NCI-H128 (cell line): ENCODE measurements at regions not wholly inside any gene's neighbourhood (a gene's known extent, or its start where the extent isn't known, plus 50 kb on each side); places are given as distances from the start of the nearest gene placed in this dataset.
"Not testable (repeated sequence)": the region's sequence is repeated elsewhere in the genome, so short reads cannot be mapped to it uniquely, and the experiment has no call there.

Source experiments
- DNase-seq: peaks from one replicate; lab custom pipeline; 2025; ENCODE audit not compliant: unreplicated experiment; lab: John Stamatoyannopoulos, UW

DNA sequence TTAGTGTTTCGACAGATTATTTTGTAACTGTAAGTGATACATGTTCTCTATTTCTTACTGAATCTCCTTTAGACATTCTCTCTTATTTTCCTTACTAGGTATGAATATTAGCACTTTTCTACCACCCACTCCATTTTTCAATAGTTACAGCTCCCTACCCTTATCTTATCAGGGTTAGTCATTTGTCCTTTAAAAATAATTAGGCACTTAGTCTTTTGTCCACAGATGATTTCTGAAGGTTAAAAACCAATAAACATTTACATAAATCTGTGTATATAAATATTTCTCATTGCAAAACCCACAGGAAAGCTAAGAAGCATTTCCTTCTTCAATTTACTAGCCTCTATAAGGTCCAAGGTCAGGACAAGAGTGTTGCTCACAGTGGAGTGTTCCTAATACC lies 624.1 kb upstream of the MIR17HG start:
- DNase-seq, result no peak

DNA sequence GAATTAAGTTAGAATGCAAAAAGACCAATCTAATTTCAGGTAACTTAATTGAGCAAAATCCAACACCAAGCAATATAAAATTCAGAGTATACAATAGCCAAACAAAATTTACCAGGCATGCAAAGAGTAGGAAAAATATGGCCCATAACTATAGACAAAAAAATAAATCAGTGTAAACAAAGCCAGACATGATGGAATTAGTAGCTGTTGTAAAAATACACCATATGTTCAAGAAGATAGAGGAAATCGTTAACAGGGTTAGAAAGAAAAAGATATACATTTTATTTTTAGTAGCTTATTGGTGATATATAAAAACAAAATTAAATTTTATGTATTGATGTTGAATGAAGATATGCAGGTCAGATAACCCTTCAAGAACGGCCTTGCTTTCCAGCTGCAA lies 621.1 kb upstream of the MIR17HG start:
- DNase-seq, result no peak

DNA sequence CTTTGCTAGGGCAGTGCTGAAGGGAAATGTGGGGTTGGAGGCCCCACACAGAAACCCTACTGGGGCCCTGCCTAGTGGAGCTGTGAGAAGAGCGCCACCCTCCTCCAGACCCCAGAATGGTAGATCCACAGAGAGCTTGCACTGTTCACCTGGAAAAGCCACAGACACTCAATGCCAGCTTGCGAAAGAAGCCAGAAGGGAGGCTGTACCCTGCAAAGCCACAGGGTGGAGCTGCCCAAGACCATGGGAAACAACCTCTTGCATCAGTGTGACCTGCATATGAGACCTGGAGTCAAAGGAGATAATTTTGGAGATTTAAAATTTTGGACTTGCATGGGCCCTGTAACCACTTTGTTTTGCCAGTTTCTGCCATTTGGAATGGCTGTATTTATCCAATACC lies 615.4 kb upstream of the MIR17HG start:
- DNase-seq, result no peak

DNA sequence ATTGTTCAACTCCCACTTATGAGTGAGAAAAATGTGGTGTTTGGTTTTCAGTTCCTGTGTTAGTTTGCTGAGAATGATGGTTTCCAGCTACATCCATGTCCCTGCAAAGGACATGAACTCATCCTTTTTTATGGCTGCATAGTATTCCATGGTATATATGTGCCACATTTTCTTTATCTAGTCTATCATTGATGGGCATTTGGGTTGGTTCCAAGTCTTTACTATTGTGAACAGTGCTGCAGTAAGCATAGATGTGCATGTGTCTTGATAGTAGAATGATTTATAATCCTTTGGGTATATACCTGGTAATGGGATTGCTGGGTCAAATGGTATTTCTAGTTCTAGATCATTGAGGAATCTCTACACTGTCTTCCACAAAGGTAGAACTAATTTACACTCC lies 613.0 kb upstream of the MIR17HG start:
- DNase-seq, result not testable (repeated sequence)

DNA sequence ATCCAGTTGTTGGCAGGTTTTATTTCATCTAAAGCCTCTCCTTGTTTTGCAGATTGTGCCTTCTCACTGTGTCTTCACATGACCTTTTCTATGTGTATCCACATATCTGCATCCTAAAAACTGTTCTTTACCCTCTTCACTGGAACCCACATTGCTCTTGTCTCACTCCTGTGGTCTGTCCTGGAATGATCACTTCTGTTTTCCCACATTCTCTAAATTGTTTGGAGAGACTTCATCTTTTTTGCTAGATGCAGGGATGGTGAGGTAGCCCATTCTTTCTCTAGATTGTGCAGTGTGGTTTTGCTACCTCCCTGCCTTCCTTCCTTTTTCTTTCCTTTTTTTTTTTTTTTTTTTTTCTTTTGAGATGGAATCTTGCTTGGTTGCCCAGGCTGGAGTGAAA lies 608.6 kb upstream of the MIR17HG start:
- no peak for DNase-seq

DNA sequence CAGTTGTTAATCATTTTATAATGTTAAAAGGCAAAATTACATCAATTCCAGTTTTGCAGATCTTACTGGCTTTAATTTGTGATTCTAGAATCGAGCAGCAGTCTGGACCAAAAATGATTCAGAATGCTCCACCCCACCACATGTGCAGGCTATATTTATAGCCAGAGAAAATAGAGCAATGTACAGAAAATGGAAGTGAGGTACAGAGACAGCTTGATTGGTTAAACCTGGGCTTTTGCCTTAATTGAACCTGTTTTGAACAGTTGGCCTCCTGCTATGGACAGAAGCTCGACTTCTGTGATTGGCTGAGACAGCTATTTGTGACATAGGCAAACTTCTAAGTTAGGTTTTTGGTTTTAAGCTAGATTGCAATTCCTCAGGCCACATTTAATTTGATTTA lies 607.4 kb upstream of the MIR17HG start:
- no peak for DNase-seq

DNA sequence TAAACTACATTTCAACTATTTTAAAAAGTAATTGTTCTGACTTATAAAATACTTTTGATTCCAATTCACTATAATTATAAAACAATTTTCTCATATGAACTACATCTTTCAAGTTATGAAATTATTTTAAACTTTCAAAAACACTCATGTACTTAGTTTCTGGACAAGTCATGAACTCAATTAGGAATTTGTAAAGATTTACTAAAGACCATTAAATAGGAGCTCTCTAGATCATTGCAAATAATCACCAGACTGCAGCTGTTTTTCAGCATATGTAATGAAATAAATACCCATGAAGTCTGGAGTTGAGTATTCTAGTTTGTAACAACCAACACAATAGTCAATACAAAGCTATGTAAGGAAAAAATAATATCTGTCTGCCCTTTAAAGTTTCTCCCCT lies 605.1 kb upstream of the MIR17HG start:
- no peak for DNase-seq

DNA sequence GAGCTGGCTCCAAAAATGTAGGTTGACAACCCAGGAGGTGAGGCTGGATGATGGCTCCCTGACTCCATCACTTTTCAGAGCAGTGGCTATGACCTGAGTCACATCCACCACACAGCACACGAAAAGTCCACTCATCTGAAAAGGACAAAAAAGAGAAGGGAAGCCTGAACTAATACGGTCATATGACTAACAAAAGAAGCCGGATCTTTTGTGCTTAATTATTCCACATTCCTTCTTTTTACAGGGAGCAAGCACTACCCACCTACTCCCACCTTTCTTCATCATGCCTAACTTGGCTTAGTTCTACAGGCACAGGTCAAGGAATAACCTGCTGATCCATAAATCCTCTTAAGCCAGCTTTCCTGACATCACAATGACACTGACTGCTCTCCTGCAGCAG lies 601.3 kb upstream of the MIR17HG start:
- DNase-seq, result no peak

DNA sequence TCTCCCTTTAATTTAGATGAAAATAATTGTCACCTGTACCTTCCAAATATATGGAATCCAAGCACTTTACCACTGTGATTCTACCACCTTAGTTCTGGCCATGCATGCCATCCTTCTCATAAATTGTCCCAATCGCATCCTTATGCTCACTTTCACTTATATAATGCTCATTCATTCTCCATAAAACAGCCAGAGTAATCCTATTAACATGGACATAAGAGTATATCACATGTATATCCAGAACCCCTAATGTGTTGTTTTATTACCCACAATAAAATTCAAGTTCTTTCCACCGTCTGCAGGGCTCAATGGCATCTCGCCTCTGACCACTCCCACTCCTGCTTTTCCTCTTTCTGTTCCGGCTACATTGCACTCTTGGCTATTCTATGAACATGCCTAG lies 597.5 kb upstream of the MIR17HG start:
- DNase-seq, result no peak

DNA sequence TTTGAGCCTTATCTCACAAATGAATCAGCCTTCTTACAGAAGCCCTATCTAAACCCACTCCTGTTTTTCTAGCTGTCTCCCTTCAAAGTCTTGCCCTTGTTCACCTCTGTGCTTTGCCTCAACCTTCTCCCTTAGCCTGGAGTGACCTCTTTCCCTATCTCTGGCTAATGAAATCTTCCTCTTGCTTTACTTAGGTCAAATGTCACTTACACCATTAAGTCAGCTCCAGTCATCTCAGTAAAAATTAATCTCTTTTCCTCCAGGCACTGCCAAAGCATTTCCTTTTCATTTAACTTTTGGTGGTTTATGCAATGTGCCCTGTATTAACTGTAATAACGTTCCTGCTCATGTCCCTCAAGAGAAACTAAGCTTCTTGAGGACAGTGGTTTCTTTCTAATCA lies 596.5 kb upstream of the MIR17HG start:
- DNase-seq, result no peak

DNA sequence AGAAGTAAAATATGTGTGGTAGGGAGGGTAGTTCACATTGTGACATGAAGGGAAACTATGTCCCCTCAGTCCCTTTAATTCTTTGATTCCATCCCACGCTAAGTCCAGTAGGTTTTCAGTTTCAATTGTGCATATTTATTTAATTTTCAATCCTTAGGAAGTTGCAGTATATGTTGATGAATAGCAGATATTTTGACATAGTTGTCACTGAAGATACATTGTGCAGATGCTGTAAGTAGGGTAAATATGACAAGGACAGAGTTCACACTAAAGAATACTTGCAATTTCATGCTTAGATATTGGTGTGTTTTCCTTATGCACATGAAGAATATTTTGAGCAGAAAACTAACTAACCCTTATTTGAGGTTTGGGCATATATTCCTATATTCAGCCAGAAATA lies 595.4 kb upstream of the MIR17HG start:
- DNase-seq, result no peak

DNA sequence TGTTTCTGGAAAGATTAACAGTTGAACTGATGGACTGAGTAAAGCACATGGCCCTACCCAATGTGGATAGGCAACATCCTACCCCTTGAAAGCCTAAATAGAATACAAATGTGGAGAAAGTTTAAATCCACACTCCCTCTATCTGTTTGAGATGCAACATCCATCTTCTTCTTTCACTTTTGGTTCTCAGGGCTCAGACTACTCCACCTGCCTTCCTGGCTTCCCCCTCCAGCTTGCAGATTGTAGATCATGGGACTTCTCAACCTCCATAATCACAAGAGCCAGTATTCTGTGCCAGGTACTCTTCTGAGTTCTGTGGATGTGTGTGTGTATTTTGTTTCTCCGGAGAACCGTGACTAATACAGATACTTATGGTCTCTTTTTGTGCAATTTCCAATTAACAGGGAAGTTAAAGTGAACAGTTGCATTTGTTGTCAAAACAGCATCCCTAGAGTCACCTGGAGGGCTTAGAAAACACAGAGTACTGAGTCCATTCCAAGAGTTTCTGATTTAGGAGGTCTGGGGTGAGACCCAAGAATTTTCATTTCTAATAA lies 590.3 kb upstream of the MIR17HG start:
- peak; percentile 48 for DNase-seq

DNA sequence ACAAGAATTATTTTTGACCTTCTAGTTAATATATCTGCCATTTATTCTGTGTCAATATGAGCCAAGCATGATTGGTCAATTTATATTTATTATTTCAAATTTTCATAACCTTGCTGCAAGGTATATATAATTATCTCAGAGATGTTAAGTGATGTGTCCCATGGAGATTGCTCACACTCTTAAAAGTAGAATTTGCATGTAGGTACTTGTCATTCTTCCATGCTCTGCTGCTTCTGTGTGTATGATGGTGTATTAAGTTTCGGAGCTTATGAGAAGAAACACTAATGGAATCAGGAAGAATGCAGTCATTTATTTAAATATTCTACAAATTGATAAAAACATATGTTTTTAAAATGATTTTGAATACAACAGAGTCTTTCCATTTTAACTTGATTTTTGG lies 586.8 kb upstream of the MIR17HG start:
- DNase-seq, result no peak

DNA sequence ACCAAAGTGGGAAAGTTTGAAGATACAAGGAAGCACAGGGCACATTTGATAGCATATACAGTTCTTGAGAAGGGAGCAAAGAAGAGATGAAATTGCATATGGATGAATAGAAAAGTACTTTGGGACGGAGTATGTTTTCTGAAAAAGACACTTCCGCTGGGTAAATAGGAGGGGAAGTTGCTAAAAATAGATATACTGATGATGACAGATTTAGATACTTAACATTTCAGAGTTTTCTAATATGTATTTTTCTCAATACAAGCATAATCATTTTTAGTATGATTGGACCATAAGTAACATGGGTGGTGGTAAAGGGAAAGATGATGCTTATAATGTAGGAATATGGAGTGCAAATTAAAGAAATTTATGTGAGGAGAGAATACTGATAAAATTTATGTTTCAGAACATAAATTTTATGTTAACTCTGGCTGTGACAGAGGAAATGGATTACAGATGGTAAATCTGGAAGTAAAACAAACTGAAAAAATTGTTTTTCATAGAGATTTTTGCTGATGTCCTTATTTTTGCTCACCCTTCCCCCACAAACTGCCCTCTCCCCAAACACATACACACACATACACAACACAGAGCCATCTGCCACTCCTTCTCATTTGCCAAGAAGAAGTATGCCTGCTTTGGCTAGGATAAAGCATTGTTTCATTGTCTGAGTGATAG lies 583.9 kb upstream of the MIR17HG start:
- DNase-seq, result no peak

DNA sequence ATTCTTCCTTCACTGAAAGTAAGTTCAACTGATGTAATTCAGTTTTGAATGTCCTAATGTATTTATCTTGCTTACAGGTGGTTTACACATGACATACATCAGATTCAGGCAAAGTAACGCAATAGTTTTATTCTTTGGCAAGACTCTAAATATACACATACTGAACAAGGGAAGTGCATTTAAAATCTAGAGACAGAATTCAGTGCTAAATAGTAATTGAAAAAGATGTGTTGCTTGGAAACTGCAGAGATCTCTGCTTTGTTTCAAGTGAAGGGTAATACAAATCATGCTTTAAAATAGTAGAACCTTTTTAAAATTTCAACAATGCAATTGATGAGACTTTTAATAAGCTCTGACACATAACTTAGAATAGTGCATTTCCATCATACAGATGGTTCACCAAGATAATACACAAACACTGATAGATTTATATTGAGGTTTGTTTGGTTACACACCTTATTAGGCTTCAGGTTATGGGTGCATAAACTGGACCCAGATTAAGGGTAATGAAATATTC lies 581.0 kb upstream of the MIR17HG start:
- no peak for DNase-seq

DNA sequence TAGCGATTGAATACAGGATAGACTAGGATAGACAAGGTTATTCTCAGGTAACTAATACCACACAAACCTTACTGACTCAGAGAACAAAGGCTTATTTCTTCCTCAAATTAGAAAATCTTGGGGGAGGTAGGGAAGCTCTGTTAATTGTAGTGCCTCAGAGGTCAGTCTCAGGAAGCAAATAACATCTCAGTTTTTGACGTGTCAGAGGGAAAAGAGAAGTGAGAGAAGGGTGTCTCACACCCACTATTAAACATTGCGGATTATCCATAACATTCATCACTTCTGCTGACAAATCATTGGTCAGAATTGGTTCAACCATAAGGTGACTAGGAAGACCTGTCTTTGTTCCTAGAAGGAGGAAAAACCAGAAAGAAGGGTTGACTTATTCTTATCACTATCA lies 579.4 kb upstream of the MIR17HG start:
- no peak for DNase-seq

DNA sequence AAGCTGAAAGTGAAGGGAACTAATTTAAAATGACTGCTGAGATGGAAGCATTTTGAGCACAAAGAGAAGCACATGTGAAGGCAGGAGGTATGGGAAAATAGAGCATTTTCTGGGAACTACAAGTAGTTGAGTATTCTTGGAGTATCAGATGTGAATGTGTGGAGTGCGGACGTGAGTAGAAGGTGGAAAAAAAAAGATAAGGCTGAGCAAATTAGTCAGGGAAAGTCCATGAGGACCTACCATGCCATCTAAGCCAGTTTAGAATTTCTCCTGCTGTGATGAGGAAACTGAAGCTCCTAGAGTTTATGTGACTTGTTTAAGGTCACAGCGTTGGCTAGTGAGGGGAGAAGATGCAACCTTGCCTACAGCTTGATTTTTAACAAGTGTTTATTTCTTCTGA lies 578.1 kb upstream of the MIR17HG start:
- DNase-seq, result no peak

DNA sequence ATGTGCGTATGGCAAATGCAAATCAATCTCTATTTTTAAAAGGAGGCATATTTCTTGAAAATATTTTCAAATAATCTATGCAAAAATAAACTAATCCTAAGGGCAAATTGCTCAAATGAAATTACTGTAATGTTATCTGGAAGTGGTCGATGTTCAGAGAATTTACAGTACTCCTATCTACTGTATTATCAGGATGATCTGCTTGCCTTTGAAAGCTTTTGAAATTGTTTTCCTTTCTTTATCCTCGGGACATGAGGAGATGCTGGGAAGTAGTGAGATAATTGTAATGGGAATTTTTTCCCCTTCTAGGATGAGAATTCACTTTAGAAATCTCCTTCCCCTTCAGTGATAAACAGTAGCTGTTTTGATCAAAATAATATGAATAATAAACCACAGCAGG lies 577.2 kb upstream of the MIR17HG start:
- no peak for DNase-seq

DNA sequence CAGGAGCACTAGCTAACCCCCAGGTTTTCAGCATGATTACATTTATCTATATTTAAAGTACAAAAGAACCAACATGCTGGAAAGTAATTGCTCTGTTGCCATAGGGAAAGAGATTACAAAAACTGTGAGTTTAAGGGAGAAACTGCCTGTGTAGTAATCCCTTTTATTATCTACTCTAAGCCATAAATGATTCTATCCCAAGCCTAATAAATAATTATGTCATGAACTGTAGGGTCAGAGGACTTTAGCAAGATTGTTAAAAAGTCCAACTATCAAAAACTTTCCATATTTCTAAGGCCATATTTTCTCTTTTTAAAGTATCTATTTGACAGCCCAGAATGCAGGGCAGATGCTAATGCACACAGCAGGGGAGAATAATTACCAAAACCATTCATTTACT lies 573.8 kb upstream of the MIR17HG start:
- no peak for DNase-seq

DNA sequence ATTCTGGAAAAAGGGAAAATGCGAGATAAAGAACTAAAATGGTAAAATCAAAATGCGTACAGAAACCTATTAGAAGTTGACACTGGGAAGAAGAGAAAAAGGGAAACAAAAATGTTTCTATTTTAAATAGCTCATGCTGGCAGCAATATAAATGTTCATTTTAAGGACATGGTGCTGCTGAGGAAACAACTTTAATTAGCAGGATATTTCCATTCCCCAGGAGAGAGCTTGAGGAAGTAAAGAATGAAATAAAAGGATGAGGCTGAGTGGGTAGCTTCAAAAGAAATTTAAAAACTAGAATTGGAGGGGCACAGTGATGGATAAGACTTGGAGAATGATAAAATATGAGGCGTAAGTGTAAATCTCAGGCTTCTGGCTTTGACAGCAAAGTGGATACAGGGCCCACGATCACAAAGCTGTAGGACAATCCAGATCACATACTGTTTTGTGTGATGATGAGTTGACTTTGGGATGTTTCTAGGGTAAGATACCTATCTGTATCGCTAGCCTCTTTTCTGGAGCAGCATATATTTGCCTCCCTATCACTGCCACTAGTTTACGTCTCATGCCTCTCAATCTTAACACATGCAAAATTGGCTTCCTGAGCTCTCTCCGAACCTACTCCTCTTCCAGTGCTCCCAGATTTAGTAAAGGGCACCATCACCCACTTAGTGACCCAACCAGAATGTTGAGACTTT lies 571.3 kb upstream of the MIR17HG start:
- no peak for DNase-seq

DNA sequence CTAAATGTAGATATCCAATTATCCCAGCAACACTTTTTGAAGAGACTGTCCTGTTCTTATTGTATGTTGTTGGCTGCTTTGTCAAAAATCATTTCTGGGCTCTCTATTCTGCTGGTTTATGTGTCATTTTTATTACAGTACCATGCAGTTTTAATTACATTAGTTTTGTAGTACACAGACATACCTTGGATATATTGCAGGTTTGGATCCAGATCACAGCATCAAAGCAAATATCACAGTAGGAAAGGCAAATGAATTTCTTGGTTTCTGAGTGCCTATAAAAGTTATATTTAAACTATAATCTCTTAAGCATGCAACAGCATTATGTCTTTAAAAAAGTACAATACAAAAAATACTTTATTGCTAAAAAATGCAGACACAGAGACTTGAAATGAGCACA lies 564.2 kb upstream of the MIR17HG start:
- DNase-seq, result no peak

DNA sequence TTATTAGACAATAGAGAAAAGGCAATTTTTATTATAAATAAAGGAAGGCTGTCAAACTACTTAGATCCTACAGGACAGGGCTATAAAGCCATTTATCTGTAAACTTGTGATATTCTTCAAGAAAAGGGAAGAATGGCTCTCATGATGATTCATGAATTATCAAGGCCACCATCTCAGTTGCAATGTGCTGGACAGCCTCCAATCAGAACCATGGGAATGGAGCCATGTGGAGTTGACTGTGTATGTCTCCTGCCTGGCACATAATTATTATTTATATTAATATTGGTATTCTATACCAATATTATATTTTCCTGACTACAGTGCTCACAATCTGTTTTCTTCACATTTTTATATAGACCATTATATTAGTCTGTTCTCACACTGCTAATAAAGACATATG lies 560.5 kb upstream of the MIR17HG start:
- no peak for DNase-seq

DNA sequence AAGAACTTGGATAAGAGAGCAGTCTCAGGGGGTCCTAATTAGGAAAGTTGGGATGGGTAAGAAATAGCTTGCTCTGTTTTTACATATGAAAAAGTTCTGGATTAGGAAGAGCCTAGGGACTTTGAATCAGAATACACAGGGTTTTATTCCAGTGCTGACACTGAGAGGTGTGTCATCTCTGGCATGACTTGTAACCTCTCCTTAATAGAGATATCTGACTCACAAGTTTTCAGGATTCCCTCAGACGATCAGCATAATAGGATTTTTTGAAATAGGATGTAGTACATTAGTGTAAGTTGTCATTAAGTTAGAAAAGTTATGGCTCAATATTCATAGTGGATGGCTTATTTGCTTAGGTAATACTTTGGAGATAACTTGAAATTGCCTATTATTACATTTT lies 555.2 kb upstream of the MIR17HG start:
- DNase-seq, result no peak
